ENCODE measurements at regions not wholly inside any gene's neighbourhood (a gene's known extent, or its start where the extent isn't known, plus 50 kb on each side); places are given as distances from the start of the nearest gene placed in this dataset.

GRCh38 chr2:11071939-11072338, 83.3 kb upstream of the SLC66A3 start:
- no peak for TF ChIP-seq POLR2AphosphoS5 (IDR thresholded peaks at IDR 0.05)
- TF ChIP-seq CTCF (IDR thresholded peaks at IDR 0.05 in 8 of 11, conservative IDR thresholded peaks at IDR 0.05 in 3 of 11), result no peak
- no peak for TF ChIP-seq POLR2A (IDR thresholded peaks at IDR 0.05)
- DNase-seq, result no peak
- Histone ChIP-seq H3K27ac (no peak overlapping the region), H3K4me3 (no peak overlapping the region), H3K4me1 (peaks cover 0 to 13% (median 4%) of the 10 kb centered on the region in 6 donors), H3K27me3 (replicated peaks in 1 of 7) (peaks cover 0 to 16% (median 0%) of the 10 kb centered on the region in 7 donors), H3K9me3 (no peaks in the 10 kb centered on the region), H3K36me3 (no peaks in the 10 kb centered on the region)
- intact Hi-C loops (cut with DNase I; ENCODE audit: low total_unique reads), result no loop called here
- 75 to 89% (median 83%) methylated on average over 2 of the region's 2 CpGs for WGBS, 5 donors

- DNase-seq, result no peak
- H3K36me3 ChIP-seq, result no peaks in the 10 kb centered on the region
- H3K27ac ChIP-seq, result no peak overlapping the region
- intact Hi-C loops (cut with DNase I; ENCODE audit: low total_unique reads), result no loop called here
- peaks cover 0 to 13% (median 4%) of the 10 kb centered on the region in 6 donors for H3K4me1 ChIP-seq
- 48 to 69% (median 61%) methylated on average over 6 of the region's 6 CpGs for WGBS, 5 donors
- TF ChIP-seq CTCF (IDR thresholded peaks at IDR 0.05 in 8 of 11, conservative IDR thresholded peaks at IDR 0.05 in 3 of 11) (no peak), POLR2A (IDR thresholded peaks at IDR 0.05) (no peak), POLR2AphosphoS5 (IDR thresholded peaks at IDR 0.05) (no peak)
- no peak overlapping the region for H3K4me3 ChIP-seq
- no peaks in the 10 kb centered on the region for H3K9me3 ChIP-seq
- peaks cover 0 to 14% (median 0%) of the 10 kb centered on the region in 7 donors for H3K27me3 ChIP-seq (replicated peaks in 1 of 7)
Measured at GRCh38 chr2:11072550-11072949, 82.7 kb upstream of the SLC66A3 start.

- no peaks in the 10 kb centered on the region for H3K9me3 ChIP-seq
- no peak overlapping the region for H3K4me3 ChIP-seq
- WGBS, 5 donors, result 28 to 36% (median 33%) methylated on average over 10 of the region's 10 CpGs
- TF ChIP-seq POLR2A (IDR thresholded peaks at IDR 0.05) (no peak), POLR2AphosphoS5 (IDR thresholded peaks at IDR 0.05) (no peak), CTCF (IDR thresholded peaks at IDR 0.05 in 8 of 11, conservative IDR thresholded peaks at IDR 0.05 in 3 of 11) (peak in 6 of 11 experiments; percentile 18 to 37 (median 30))
- H3K36me3 ChIP-seq, result no peaks in the 10 kb centered on the region
- no peak overlapping the region for H3K27ac ChIP-seq
- peaks cover 0 to 13% (median 4%) of the 10 kb centered on the region in 6 donors for H3K4me1 ChIP-seq
- DNase-seq, result no peak
- peaks cover 0 to 10% (median 0%) of the 10 kb centered on the region in 7 donors for H3K27me3 ChIP-seq (replicated peaks in 1 of 7)
- intact Hi-C loops (cut with DNase I; ENCODE audit: low total_unique reads), result no loop called here
Measured at GRCh38 chr2:11073251-11073650, 82.0 kb upstream of the SLC66A3 start.

GRCh38 chr2:11073776-11074175, 81.5 kb upstream of the SLC66A3 start:
- no peaks in the 10 kb centered on the region for H3K36me3 ChIP-seq
- peaks cover 0 to 13% (median 4%) of the 10 kb centered on the region in 6 donors for H3K4me1 ChIP-seq
- H3K27me3 ChIP-seq (replicated peaks in 1 of 7), result peaks cover 0 to 10% (median 0%) of the 10 kb centered on the region in 7 donors
- no peak overlapping the region for H3K4me3 ChIP-seq
- no peaks in the 10 kb centered on the region for H3K9me3 ChIP-seq
- no peak overlapping the region for H3K27ac ChIP-seq
- no peak for DNase-seq
- intact Hi-C loops (cut with DNase I; ENCODE audit: low total_unique reads), result no loop called here
- 54 to 72% (median 56%) methylated on average over 7 of the region's 7 CpGs for WGBS, 5 donors
- TF ChIP-seq POLR2AphosphoS5 (IDR thresholded peaks at IDR 0.05) (no peak), CTCF (IDR thresholded peaks at IDR 0.05 in 8 of 11, conservative IDR thresholded peaks at IDR 0.05 in 3 of 11) (no peak), POLR2A (IDR thresholded peaks at IDR 0.05) (no peak)
